ENCODE measurements at regions not wholly inside any gene's neighbourhood (a gene's known extent, or its start where the extent isn't known, plus 50 kb on each side); places are given as distances from the start of the nearest gene placed in this dataset.

- TF ChIP-seq GATA3 (IDR thresholded peaks at IDR 0.05; ENCODE audit: low read depth, low read length) (no peak), GATA2 (IDR thresholded peaks at IDR 0.05; ENCODE audit: low read depth, low read length) (no peak)
Measured at GRCh38 chr6:8583291-8583690, 147.9 kb upstream of the SLC35B3 start.

Measured in SH-SY5Y (cell line).